ENCODE measurements at regions not wholly inside any gene's neighbourhood (a gene's known extent, or its start where the extent isn't known, plus 50 kb on each side); places are given as distances from the start of the nearest gene placed in this dataset.

- TF ChIP-seq MAX (CRISPR knock-in tag; IDR thresholded peaks at IDR 0.05), result no peak
- no peak for TF ChIP-seq SMAD4 (CRISPR knock-in tag; IDR thresholded peaks at IDR 0.05)
- TF ChIP-seq, protein P1, sequence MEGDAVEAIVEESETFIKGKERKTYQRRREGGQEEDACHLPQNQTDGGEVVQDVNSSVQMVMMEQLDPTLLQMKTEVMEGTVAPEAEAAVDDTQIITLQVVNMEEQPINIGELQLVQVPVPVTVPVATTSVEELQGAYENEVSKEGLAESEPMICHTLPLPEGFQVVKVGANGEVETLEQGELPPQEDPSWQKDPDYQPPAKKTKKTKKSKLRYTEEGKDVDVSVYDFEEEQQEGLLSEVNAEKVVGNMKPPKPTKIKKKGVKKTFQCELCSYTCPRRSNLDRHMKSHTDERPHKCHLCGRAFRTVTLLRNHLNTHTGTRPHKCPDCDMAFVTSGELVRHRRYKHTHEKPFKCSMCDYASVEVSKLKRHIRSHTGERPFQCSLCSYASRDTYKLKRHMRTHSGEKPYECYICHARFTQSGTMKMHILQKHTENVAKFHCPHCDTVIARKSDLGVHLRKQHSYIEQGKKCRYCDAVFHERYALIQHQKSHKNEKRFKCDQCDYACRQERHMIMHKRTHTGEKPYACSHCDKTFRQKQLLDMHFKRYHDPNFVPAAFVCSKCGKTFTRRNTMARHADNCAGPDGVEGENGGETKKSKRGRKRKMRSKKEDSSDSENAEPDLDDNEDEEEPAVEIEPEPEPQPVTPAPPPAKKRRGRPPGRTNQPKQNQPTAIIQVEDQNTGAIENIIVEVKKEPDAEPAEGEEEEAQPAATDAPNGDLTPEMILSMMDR (IDR thresholded peaks at IDR 0.05), result no peak
- TF ChIP-seq, protein P2, sequence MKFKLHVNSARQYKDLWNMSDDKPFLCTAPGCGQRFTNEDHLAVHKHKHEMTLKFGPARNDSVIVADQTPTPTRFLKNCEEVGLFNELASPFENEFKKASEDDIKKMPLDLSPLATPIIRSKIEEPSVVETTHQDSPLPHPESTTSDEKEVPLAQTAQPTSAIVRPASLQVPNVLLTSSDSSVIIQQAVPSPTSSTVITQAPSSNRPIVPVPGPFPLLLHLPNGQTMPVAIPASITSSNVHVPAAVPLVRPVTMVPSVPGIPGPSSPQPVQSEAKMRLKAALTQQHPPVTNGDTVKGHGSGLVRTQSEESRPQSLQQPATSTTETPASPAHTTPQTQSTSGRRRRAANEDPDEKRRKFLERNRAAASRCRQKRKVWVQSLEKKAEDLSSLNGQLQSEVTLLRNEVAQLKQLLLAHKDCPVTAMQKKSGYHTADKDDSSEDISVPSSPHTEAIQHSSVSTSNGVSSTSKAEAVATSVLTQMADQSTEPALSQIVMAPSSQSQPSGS (CRISPR knock-in tag; IDR thresholded peaks at IDR 0.05; ENCODE audit: borderline replicate concordance, low read depth), result no peak
Measured at GRCh38 chr4:160319868-160320260, 1217.0 kb downstream of the RAPGEF2 start.

Data from WTC11 (cell line).